SK-N-SH treated with all-trans-retinoic acid at 6 μM for 48 hours (cell line): ENCODE measurements at regions not wholly inside any gene's neighbourhood (a gene's known extent, or its start where the extent isn't known, plus 50 kb on each side); places are given as distances from the start of the nearest gene placed in this dataset.

Experiments
- ATAC-seq: fragments of 200-7000 bp; cut with Tn5 transposase; 3 replicates; pipeline ENCODE4 v1.9.1; 2020; ENCODE audit warnings: mild to moderate bottlenecking, moderate library complexity
- ARNTL ChIP-seq: fragments of 450-650 bp; formaldehyde crosslinking; IDR thresholded peaks from 2 replicates; pipeline ENCODE4 v1.5.0; 2020; ENCODE audit warnings: low read depth, mild to moderate bottlenecking, moderate library complexity, borderline replicate concordance
- BACH2 ChIP-seq: fragments of 250-450 bp; sonication (Bioruptor Pico); IDR thresholded peaks from 2 replicates; pipeline ENCODE4 v1.9.0; 2021; ENCODE audit warnings: mild to moderate bottlenecking, borderline replicate concordance
- CREB5 ChIP-seq: fragments of 250-450 bp; sonication (Bioruptor Pico); IDR thresholded peaks from 2 replicates; pipeline ENCODE4 v1.5.1; 2020; ENCODE audit warnings: low read depth, mild to moderate bottlenecking, moderate library complexity
- CSDC2 ChIP-seq: fragments of 250-450 bp; sonication (Bioruptor Pico); IDR thresholded peaks from 2 replicates; pipeline ENCODE4 v1.5.0; 2020; ENCODE audit warnings: mild to moderate bottlenecking, moderate library complexity
- ESRRG ChIP-seq: fragments of 250-450 bp; sonication (Bioruptor Pico); IDR thresholded peaks from 2 replicates; pipeline ENCODE4 v1.6.1; 2021; ENCODE audit warnings: mild to moderate bottlenecking
- GLIS3 ChIP-seq: fragments of 250-450 bp; sonication (Bioruptor Pico); IDR thresholded peaks from 2 replicates; pipeline ENCODE4 v1.5.0; 2020; ENCODE audit warnings: mild to moderate bottlenecking, moderate library complexity
- OSR1 ChIP-seq: fragments of 250-450 bp; sonication (Bioruptor Pico); IDR thresholded peaks from 2 replicates; pipeline ENCODE4 v1.8.0; 2022; ENCODE audit warnings: moderate library complexity, mild to moderate bottlenecking, inconsistent platforms
- PATZ1 ChIP-seq: fragments of 250-450 bp; sonication (Bioruptor Pico); IDR thresholded peaks from 2 replicates; pipeline ENCODE4 v1.8.0; 2020; ENCODE audit warnings: mild to moderate bottlenecking, moderate library complexity, borderline replicate concordance
- POU6F1 ChIP-seq: fragments of 250-450 bp; sonication (Bioruptor Pico); IDR thresholded peaks from 2 replicates; pipeline ENCODE4 v1.8.0; 2021; ENCODE audit warnings: low read depth, mild to moderate bottlenecking, moderate library complexity, borderline replicate concordance
- PPARA ChIP-seq: fragments of 250-450 bp; sonication (Bioruptor Pico); IDR thresholded peaks from 2 replicates; pipeline ENCODE4 v1.5.0; 2020; ENCODE audit warnings: mild to moderate bottlenecking, borderline replicate concordance
- RARB ChIP-seq: fragments of 250-450 bp; sonication (Bioruptor Pico); IDR thresholded peaks from 2 replicates; pipeline ENCODE4 v1.8.0; 2021; ENCODE audit warnings: mild to moderate bottlenecking, moderate library complexity
- TCF4 ChIP-seq: fragments of 250-450 bp; sonication (Bioruptor Pico); IDR thresholded peaks from 2 replicates; pipeline ENCODE4 v1.8.0; 2021; ENCODE audit warnings: mild to moderate bottlenecking, moderate library complexity, borderline replicate concordance
- TOX ChIP-seq: fragments of 250-450 bp; sonication (Bioruptor Pico); IDR thresholded peaks from 2 replicates; pipeline ENCODE4 v1.8.0; 2021; ENCODE audit warnings: mild to moderate bottlenecking, moderate library complexity, borderline replicate concordance
- TSHZ2 ChIP-seq: fragments of 250-450 bp; sonication (Bioruptor Pico); IDR thresholded peaks from 2 replicates; pipeline ENCODE4 v1.5.0; 2020; ENCODE audit warnings: mild to moderate bottlenecking, moderate library complexity
- ZC3H10 ChIP-seq: fragments of 250-450 bp; sonication (Bioruptor Pico); IDR thresholded peaks from 2 replicates; pipeline ENCODE4 v1.5.1; 2021; ENCODE audit warnings: mild to moderate bottlenecking, moderate library complexity
- ZFP3 ChIP-seq: fragments of 250-450 bp; sonication (Bioruptor Pico); IDR thresholded peaks from 2 replicates; pipeline ENCODE4 v1.5.0; 2020; ENCODE audit warnings: mild to moderate bottlenecking, moderate library complexity
- ZFP30 ChIP-seq: fragments of 450-650 bp; formaldehyde crosslinking; IDR thresholded peaks from 2 replicates; pipeline ENCODE4 v1.5.0; 2022; ENCODE audit warnings: mild to moderate bottlenecking, moderate library complexity
- ZNF565 ChIP-seq: fragments of 450-650 bp; formaldehyde crosslinking; conservative IDR thresholded peaks from 2 replicates; pipeline ENCODE4 v1.5.0; 2020; ENCODE audit warnings: low read depth, mild to moderate bottlenecking, moderate library complexity
- ZNF70 ChIP-seq: fragments of 450-650 bp; formaldehyde crosslinking; IDR thresholded peaks from 2 replicates; pipeline ENCODE4 v1.5.0; 2020; ENCODE audit warnings: mild to moderate bottlenecking, moderate library complexity

- TF ChIP-seq PATZ1 (CRISPR knock-in tag), result no peak
- TF ChIP-seq ARNTL (CRISPR knock-in tag), result no peak
Measured at GRCh38 chr4:123974386-123975149, 578.0 kb downstream of the SPRY1 start (continued).

- no peak for ATAC-seq
- no peak for TF ChIP-seq TSHZ2 (CRISPR knock-in tag)
- no peak for TF ChIP-seq ZNF565 (CRISPR knock-in tag)
- no peak for TF ChIP-seq ZFP3
- no peak for TF ChIP-seq ZNF70 (CRISPR knock-in tag)
- TF ChIP-seq OSR1, result no peak
- TF ChIP-seq TCF4, result no peak
- no peak for TF ChIP-seq POU6F1 (CRISPR knock-in tag)
- TF ChIP-seq ARNTL (CRISPR knock-in tag), result no peak
- TF ChIP-seq CREB5, result no peak
- no peak for TF ChIP-seq ESRRG (CRISPR knock-in tag)
- no peak for TF ChIP-seq RARB (CRISPR knock-in tag)
- no peak for TF ChIP-seq ZFP30 (CRISPR knock-in tag)
- TF ChIP-seq PPARA (CRISPR knock-in tag), result no peak
- TF ChIP-seq CSDC2, result no peak
- no peak for TF ChIP-seq ZC3H10 (CRISPR knock-in tag)
- no peak for TF ChIP-seq GLIS3
Measured at GRCh38 chr4:123976285-123976684, 579.7 kb downstream of the SPRY1 start.

GRCh38 chr4:123976819-123977218 lies 580.2 kb downstream of the SPRY1 start:
- TF ChIP-seq ZC3H10 (CRISPR knock-in tag), result no peak
- TF ChIP-seq TOX, result no peak
- no peak for TF ChIP-seq PPARA (CRISPR knock-in tag)
- no peak for TF ChIP-seq ZNF565 (CRISPR knock-in tag)
- TF ChIP-seq CREB5, result no peak
- no peak for ATAC-seq

GRCh38 chr4:123977641-123978081 lies 581.1 kb downstream of the SPRY1 start:
- no peak for ATAC-seq
- TF ChIP-seq ZFP30 (CRISPR knock-in tag) (no peak), TSHZ2 (CRISPR knock-in tag) (no peak), PPARA (CRISPR knock-in tag) (no peak), ZFP3 (no peak), ZNF70 (CRISPR knock-in tag) (no peak), TCF4 (no peak), POU6F1 (CRISPR knock-in tag) (no peak), ARNTL (CRISPR knock-in tag) (no peak), TOX (no peak), OSR1 (no peak), BACH2 (CRISPR knock-in tag) (no peak), RARB (CRISPR knock-in tag) (no peak), GLIS3 (no peak)
